H9 (cell line): ENCODE measurements at regions not wholly inside any gene's neighbourhood (a gene's known extent, or its start where the extent isn't known, plus 50 kb on each side); places are given as distances from the start of the nearest gene placed in this dataset.

Source experiments
- DNase-seq: peaks from one replicate; pipeline ENCODE4 v3.0.0-alpha.2; 2017
- H2AFZ ChIP-seq: one replicate; pipeline ENCODE4 v1.6.1; 2013; ENCODE audit warnings: mild to moderate bottlenecking, low read length, control low read depth, moderate library complexity
- H2AK5ac ChIP-seq: 2 replicates; pipeline ENCODE4 v1.6.1; 2013; ENCODE audit warnings: low read length, control low read depth, mixed read lengths; ENCODE audit not compliant: insufficient read length
- H2BK120ac ChIP-seq: one replicate; pipeline ENCODE4 v1.6.1; 2013; ENCODE audit warnings: low read depth, mild to moderate bottlenecking, low read length, control low read depth, inconsistent platforms; ENCODE audit not compliant: poor library complexity, severe bottlenecking
- H2BK12ac ChIP-seq: 2 replicates; pipeline ENCODE4 v1.6.1; 2013; ENCODE audit warnings: low read length, control low read depth, mixed read lengths, low read depth; ENCODE audit not compliant: insufficient read length
- H2BK15ac ChIP-seq: 2 replicates; pipeline ENCODE4 v1.6.1; 2013; ENCODE audit warnings: low read depth, low read length, control low read depth
- H2BK20ac ChIP-seq: one replicate; pipeline ENCODE4 v1.6.1; 2013; ENCODE audit warnings: low read depth, mild to moderate bottlenecking, low read length, control low read depth, inconsistent platforms; ENCODE audit not compliant: poor library complexity, severe bottlenecking
- H2BK5ac ChIP-seq: 2 replicates; pipeline ENCODE4 v1.6.1; 2013; ENCODE audit warnings: low read length, control low read depth, mixed read lengths; ENCODE audit not compliant: insufficient read length
- H3K14ac ChIP-seq: 2 replicates; pipeline ENCODE4 v1.6.1; 2013; ENCODE audit warnings: low read length, control low read depth; ENCODE audit not compliant: insufficient read depth
- H3K18ac ChIP-seq: 2 replicates; pipeline ENCODE4 v1.6.1; 2013; ENCODE audit warnings: low read depth, mild to moderate bottlenecking, mixed read lengths, low read length, control low read depth; ENCODE audit not compliant: insufficient read length
- H3K23ac ChIP-seq: 2 replicates; pipeline ENCODE4 v1.6.1; 2013; ENCODE audit warnings: low read length, control low read depth, mixed read lengths, low read depth; ENCODE audit not compliant: insufficient read length
- H3K23me2 ChIP-seq: 2 replicates; pipeline ENCODE4 v1.6.1; 2013; ENCODE audit warnings: low read depth, mild to moderate bottlenecking, mixed read lengths, low read length, control low read depth; ENCODE audit not compliant: insufficient read length, poor library complexity, severe bottlenecking
- H3K27ac ChIP-seq: 2 replicates; pipeline ENCODE4 v1.5.1; 2013; ENCODE audit warnings: low read length, control low read depth, mixed read lengths, low read depth; ENCODE audit not compliant: insufficient read length
- H3K27me3 ChIP-seq: 2 replicates; pipeline ENCODE4 v1.6.1; 2013; ENCODE audit warnings: low read length, control low read depth, inconsistent platforms; ENCODE audit not compliant: insufficient read depth
- H3K4ac ChIP-seq: 2 replicates; pipeline ENCODE4 v1.6.1; 2013; ENCODE audit warnings: low read depth, mild to moderate bottlenecking, control low read depth, inconsistent platforms, low read length, moderate library complexity
- H3K4me1 ChIP-seq: 2 replicates; pipeline ENCODE4 v1.6.1; 2013; ENCODE audit warnings: low read length, control low read depth, inconsistent platforms; ENCODE audit not compliant: insufficient read depth
- H3K4me2 ChIP-seq: 2 replicates; pipeline ENCODE4 v1.6.1; 2013; ENCODE audit warnings: low read length, control low read depth, mixed read lengths; ENCODE audit not compliant: insufficient read length, insufficient read depth
- H3K56ac ChIP-seq: 2 replicates; pipeline ENCODE4 v1.6.1; 2013; ENCODE audit warnings: low read depth, mild to moderate bottlenecking, mixed read lengths, low read length, control low read depth; ENCODE audit not compliant: insufficient read length
- H3K79me1 ChIP-seq: 2 replicates; pipeline ENCODE4 v1.6.1; 2013; ENCODE audit warnings: low read depth, mild to moderate bottlenecking, moderate library complexity, low read length, control low read depth, inconsistent platforms; ENCODE audit not compliant: insufficient read depth, poor library complexity, severe bottlenecking
- H3K79me2 ChIP-seq: 2 replicates; pipeline ENCODE4 v1.6.1; 2013; ENCODE audit warnings: low read length, control low read depth, inconsistent platforms; ENCODE audit not compliant: insufficient read depth
- H3K9ac ChIP-seq: 2 replicates; pipeline ENCODE4 v1.6.1; 2013; ENCODE audit warnings: low read length, control low read depth, mixed read lengths; ENCODE audit not compliant: insufficient read length; ENCODE audit errors: extremely low read depth
- H3K9me3 ChIP-seq: one replicate; pipeline ENCODE4 v1.6.1; 2013; ENCODE audit warnings: low read depth, low read length, inconsistent platforms; ENCODE audit not compliant: control insufficient read depth
- H3T11ph ChIP-seq: one replicate; pipeline ENCODE4 v1.6.1; 2013; ENCODE audit warnings: mild to moderate bottlenecking, low read length, control low read depth, inconsistent platforms
- H4K20me1 ChIP-seq: one replicate; pipeline ENCODE4 v1.6.1; 2013; ENCODE audit not compliant: control insufficient read depth, insufficient read length, insufficient read depth
- H4K5ac ChIP-seq: 2 replicates; pipeline ENCODE4 v1.6.1; 2013; ENCODE audit warnings: low read depth, mild to moderate bottlenecking, mixed read lengths, low read length, control low read depth; ENCODE audit not compliant: insufficient read length
- H4K8ac ChIP-seq: replicated peaks from 2 replicates; pipeline ENCODE4 v1.6.1; 2013; ENCODE audit warnings: low read length, control low read depth, mixed read lengths, low read depth; ENCODE audit not compliant: insufficient read length
- H4K91ac ChIP-seq: 2 replicates; pipeline ENCODE4 v1.6.1; 2013; ENCODE audit warnings: low read depth, mild to moderate bottlenecking, moderate library complexity, mixed read lengths, low read length, control low read depth; ENCODE audit not compliant: insufficient read length
- H3K27ac Mint-ChIP-seq, 3 experiments: 2 replicates in 2 of 3; 3 replicates in 1 of 3; pipeline ENCODE4 v1.8.0; 2020 to 2021; ENCODE audit warnings: mixed read lengths in 3 of 3, mild to moderate bottlenecking in 1 of 3, moderate library complexity in 1 of 3
- H3K27me3 Mint-ChIP-seq: 2 replicates; pipeline ENCODE4 v1.8.0; 2021; ENCODE audit warnings: low read depth, mild to moderate bottlenecking, moderate library complexity, mixed read lengths
- H3K36me3 Mint-ChIP-seq, 3 experiments: 2 replicates in 2 of 3; 3 replicates in 1 of 3; pipeline ENCODE4 v1.8.0; 2020 to 2021; ENCODE audit warnings: low read depth in 3 of 3, mixed read lengths in 3 of 3; ENCODE audit not compliant: insufficient read depth in 1 of 3
- H3K4me1 Mint-ChIP-seq, 2 experiments: 2 replicates each; pipeline ENCODE4 v1.8.0; 2020; ENCODE audit warnings: mixed read lengths in 2 of 2
- H3K4me3 Mint-ChIP-seq, 2 experiments: 2 replicates in 1 of 2; 3 replicates in 1 of 2; pipeline ENCODE4 v1.8.0; 2020 to 2021; ENCODE audit warnings: mild to moderate bottlenecking in 2 of 2, mixed read lengths in 2 of 2, moderate library complexity in 1 of 2
- H3K9me3 Mint-ChIP-seq, 2 experiments: 2 replicates in 1 of 2; 3 replicates in 1 of 2; pipeline ENCODE4 v1.8.0; 2020; ENCODE audit warnings: mild to moderate bottlenecking in 2 of 2, mixed read lengths in 2 of 2, moderate library complexity in 1 of 2
- WGBS: extraction: QIAGEN DNeasy Blood & Tissue Kit; methylation state at CpG from one replicate; pipeline ENCODE4 v1.1.7; 2013; ENCODE audit warnings: missing lambda C conversion rate, low lambda C conversion rate, mixed read lengths; ENCODE audit not compliant: insufficient read length; ENCODE audit errors: extremely low coverage; 5-methylcytosine and 5-hydroxymethylcytosine counted together
- TF ChIP-seq, protein P1 (sequence below): fragments of 200-600 bp; sonication (generic); conservative IDR thresholded peaks from 3 replicates; pipeline ENCODE4 v1.8.0; 2021; ENCODE audit warnings: antibody characterized with exemption, mild to moderate bottlenecking

GRCh38 chr2:215620528-215620927 is 184.7 kb upstream of the FN1 start:
- H2BK120ac ChIP-seq: no peak overlapping the region
- no peaks in the 10 kb centered on the region for H3K79me1 ChIP-seq
- H3K4me3 Mint-ChIP-seq: no peak overlapping the region
- H3K9me3 ChIP-seq: peaks cover 5% of the 10 kb centered on the region
- H3K4me1 ChIP-seq: peaks cover 8% of the 10 kb centered on the region
- no peak overlapping the region for H3T11ph ChIP-seq
- H3K9me3 Mint-ChIP-seq: peaks cover 5 to 7% of the 10 kb centered on the region in 2 experiments
- H3K27ac ChIP-seq: no peak overlapping the region
- H3K18ac ChIP-seq: no peak overlapping the region
- H4K20me1 ChIP-seq: no peaks in the 10 kb centered on the region
- TF ChIP-seq, protein P1, sequence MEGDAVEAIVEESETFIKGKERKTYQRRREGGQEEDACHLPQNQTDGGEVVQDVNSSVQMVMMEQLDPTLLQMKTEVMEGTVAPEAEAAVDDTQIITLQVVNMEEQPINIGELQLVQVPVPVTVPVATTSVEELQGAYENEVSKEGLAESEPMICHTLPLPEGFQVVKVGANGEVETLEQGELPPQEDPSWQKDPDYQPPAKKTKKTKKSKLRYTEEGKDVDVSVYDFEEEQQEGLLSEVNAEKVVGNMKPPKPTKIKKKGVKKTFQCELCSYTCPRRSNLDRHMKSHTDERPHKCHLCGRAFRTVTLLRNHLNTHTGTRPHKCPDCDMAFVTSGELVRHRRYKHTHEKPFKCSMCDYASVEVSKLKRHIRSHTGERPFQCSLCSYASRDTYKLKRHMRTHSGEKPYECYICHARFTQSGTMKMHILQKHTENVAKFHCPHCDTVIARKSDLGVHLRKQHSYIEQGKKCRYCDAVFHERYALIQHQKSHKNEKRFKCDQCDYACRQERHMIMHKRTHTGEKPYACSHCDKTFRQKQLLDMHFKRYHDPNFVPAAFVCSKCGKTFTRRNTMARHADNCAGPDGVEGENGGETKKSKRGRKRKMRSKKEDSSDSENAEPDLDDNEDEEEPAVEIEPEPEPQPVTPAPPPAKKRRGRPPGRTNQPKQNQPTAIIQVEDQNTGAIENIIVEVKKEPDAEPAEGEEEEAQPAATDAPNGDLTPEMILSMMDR: no peak
- peaks cover 4 to 6% (median 6%) of the 10 kb centered on the region in 3 experiments for H3K36me3 Mint-ChIP-seq
- H2AFZ ChIP-seq: no peak overlapping the region
- H3K23me2 ChIP-seq: no peaks in the 10 kb centered on the region
- H3K23ac ChIP-seq: no peak overlapping the region
- H4K5ac ChIP-seq: no peak overlapping the region
- H3K4me1 Mint-ChIP-seq: peaks cover 22 to 23% of the 10 kb centered on the region in 2 experiments
- no peak overlapping the region for H2BK15ac ChIP-seq
- H2BK5ac ChIP-seq: no peak overlapping the region
- H3K4ac ChIP-seq: no peak overlapping the region
- H3K56ac ChIP-seq: no peak overlapping the region
- H3K79me2 ChIP-seq: no peaks in the 10 kb centered on the region
- H3K27ac Mint-ChIP-seq: no peak overlapping the region
- WGBS: no CpG with 5 or more reads among the region's 3 CpGs
- no peak overlapping the region for H2BK20ac ChIP-seq
- no peaks in the 10 kb centered on the region for H3K27me3 ChIP-seq
- H2BK12ac ChIP-seq: no peak overlapping the region
- no peak overlapping the region for H2AK5ac ChIP-seq
- no peak overlapping the region for H3K4me2 ChIP-seq
- H4K91ac ChIP-seq: no peak overlapping the region
- H3K27me3 Mint-ChIP-seq: peaks cover under 1% of the 10 kb centered on the region
- no peak overlapping the region for H3K9ac ChIP-seq
- H3K14ac ChIP-seq: no peak overlapping the region
- no peak overlapping the region for H4K8ac ChIP-seq
- DNase-seq: no peak
